NCI-H82 (cell line): ENCODE measurements at regions not wholly inside any gene's neighbourhood (a gene's known extent, or its start where the extent isn't known, plus 50 kb on each side); places are given as distances from the start of the nearest gene placed in this dataset.
"Not testable (repeated sequence)": the region's sequence is repeated elsewhere in the genome, so short reads cannot be mapped to it uniquely, and the experiment has no call there.

Experiments used
- DNase-seq: peaks from one replicate; lab custom pipeline; 2025; lab: John Stamatoyannopoulos, UW

DNA sequence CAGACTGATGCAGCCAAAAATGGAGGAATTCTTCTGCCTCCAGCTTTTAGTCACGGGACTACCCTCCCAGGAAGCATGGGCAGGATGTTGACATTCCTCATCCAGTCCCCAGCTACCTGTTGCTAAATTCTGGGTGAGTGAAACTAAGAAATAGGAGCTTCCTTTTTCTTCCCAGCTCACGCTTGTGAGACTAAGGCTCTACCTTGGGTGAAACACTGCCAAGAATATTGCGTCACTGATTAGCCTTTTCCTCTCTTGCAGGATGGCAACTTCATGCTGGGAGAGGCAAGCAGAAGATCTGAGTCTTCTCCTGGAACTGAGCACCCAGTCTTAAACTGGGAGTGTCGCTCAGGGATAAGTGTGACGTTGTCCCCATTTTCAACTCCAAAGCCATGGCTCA lies 59.7 kb downstream of the RNU2-63P start:
- not testable (repeated sequence) for DNase-seq

GRCh38 chr2:87949008-87949407 lies 67.3 kb downstream of the RNU2-63P start:
- not testable (repeated sequence) for DNase-seq

DNA sequence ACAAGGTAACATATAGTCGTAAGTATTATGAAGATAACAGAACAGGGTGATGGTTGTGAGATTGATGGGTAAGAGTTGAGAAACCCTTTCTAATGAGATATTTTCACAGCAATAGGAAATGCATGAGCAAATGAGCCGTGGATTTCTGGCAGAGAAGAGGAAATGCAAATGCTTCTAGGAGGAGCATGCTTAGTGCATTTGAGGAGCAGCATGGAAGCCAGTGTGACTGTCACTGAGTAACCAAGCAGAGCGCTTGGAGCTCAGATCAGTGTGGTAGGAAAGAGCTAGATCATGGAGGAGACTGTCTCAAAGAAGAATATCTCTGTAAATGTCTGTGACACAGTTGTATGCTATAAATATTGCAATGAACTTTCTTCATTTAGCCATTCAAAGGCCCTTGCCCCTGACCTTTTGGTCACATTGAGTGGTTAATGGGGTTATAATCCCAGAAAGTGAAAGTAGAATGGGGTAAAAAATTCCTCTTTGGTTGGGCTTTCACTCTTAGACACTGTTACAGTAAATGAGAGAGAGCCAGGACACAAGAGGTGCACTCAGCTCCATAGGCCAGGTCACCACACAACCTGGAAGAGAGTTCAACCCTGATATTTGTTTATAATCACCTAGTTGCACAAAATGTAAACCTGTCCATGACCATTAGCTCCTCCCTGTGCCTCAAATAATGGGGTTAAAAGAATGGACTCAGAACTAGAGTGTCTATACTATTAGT lies 69.5 kb downstream of the RNU2-63P start:
- not testable (repeated sequence) for DNase-seq

GRCh38 chr2:87939299-87939698 lies 77.0 kb downstream of the RNU2-63P start:
- peak; percentile 31 for DNase-seq

DNA sequence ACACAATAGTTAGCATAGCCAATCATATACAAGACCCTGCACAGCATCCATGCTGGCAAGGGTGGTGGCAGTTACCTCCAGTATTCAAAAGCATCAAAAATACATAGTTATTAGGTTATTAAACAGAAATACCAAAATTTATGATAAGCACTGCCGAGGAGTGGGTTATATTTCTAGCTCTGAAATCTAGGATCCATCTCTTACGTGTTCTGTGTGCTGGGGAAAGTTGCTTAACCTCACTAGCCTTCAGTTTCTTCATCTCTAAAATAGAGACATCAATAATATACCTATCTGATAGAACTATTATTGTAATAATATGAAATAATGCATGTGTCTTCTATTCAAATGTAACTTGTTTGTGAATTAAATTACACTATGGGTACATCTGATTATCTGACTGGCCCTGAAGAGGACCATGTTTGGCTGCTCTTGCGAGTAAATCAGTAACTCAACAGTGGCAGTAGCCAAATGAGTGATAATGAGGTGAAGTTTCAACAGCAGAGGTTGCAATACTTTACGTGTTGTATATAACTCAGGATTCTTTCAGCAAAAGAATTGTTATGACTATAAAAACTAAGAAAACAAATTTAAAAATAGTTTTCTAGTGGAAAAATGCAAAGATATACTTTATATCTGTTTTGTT lies 93.5 kb upstream of the RGPD2 start:
- not testable (repeated sequence) for DNase-seq

- not testable (repeated sequence) for DNase-seq
These were observed 91.6 kb upstream of the RGPD2 start for GRCh38 chr2:87917194-87917593.

GRCh38 chr2:87910848-87911247 lies 85.3 kb upstream of the RGPD2 start:
- DNase-seq: not testable (repeated sequence)

DNA sequence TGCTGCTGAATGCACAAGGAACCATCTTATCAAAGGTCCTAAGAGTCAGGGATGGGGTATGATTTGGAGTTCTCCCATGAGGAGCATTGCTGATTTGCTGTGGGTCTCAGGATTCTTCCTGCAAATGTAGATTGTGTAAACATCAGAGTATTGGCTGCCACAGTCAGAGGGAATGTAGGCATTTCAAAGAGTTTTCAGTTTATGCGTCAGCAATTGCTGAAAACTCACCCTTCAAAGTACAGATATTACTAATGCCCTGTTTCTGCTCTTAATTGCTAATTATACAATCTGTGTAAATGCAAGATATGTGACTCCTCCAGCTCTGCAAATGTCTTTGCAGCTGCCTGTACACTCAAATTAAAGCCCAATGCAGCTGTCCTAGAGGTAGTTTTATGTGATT lies 83.4 kb upstream of the RGPD2 start:
- not testable (repeated sequence) for DNase-seq

GRCh38 chr2:87907556-87908099 lies 82.0 kb upstream of the RGPD2 start:
- not testable (repeated sequence) for DNase-seq

DNA sequence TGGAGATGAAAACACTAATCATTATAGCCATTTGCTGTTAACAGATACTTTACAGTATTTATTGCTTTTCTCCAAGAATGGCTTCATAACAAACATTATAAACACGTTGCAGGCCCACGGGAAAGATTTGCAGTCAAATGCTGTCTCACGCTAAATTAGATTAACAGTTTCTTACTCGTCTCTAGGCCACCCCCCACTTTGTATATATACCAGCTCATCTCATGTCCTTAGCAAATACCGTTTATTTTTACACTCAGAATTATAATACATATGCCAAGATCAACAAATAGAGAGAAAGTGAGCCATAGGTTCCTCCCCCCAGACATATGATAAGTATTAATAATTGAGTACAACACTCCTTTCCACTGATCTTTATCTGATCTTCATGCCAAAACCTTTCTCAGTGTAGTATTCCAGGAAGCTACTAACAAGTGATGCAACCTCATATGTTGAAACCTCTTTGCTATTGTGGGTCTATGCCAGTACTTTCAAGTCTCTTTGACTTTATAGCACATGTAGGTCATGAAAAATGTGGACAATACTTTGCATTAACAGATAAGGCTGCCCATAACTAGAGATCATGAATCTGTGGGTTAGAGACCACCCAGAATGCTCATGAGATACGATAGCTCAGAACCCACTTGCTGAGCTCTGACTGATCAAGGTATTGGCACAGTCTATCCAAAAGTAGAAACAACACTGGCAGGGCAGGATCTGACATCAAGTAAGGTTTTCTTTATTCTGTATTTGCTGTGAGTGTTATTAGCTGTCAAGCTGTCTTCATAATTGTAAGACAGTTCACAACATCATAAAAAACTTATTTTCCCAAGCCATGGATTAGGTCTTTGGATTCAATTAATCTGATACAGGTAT lies 77.9 kb upstream of the RGPD2 start:
- peak; percentile 30 for DNase-seq

- DNase-seq: not testable (repeated sequence)
These were observed 58.1 kb upstream of the RGPD2 start for GRCh38 chr2:87883659-87884058.
